GM18907 (cell line): ENCODE measurements at regions not wholly inside any gene's neighbourhood (a gene's known extent, or its start where the extent isn't known, plus 50 kb on each side); places are given as distances from the start of the nearest gene placed in this dataset.
"Not testable (repeated sequence)": the region's sequence is repeated elsewhere in the genome, so short reads cannot be mapped to it uniquely, and the experiment has no call there.

ENCODE experiments used
- ATAC-seq: cut with Tn5 transposase; IDR thresholded peaks from one replicate; pipeline ENCODE4 v1.9.1; 2021; ENCODE audit warnings: mild to moderate bottlenecking, moderate library complexity; ENCODE audit not compliant: unreplicated experiment

DNA sequence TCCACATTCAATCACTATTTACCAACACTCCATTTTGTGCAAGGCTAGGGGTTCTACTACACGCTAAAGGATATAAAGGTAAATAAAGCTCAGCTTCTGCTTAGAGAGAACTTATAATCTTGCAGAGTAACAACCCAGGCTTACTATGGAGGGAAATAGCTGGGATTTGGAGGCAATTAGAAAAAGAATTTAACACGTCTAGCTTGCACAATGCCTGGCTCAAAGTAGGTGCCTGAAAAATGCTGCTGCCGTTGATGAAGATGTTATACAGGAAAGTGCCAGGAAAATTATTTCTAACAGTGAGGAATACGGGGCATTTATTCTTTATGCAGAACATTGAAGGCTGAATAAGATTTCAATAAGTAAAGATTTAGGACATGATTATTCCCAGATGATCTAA is 214.2 kb downstream of the KITLG start:
- no peak for ATAC-seq

DNA sequence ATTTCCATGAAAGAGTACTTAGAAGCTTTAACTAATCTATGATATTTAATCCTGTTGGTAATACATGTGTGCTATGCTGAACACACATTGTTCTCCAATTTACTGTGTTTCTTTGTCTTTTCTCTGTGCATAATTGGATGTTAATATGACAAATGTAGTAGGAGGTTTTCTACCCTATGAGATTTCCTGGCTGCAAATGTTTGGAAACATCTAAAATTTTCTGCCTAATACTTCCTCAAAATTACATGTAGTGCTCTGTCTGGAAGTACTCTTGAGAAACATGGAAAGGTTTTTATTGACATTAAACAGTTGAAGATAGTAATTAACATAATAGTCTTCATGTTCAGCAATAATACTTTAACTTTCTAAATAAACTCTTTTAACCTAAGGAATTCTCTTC is 213.0 kb downstream of the KITLG start:
- no peak for ATAC-seq

DNA sequence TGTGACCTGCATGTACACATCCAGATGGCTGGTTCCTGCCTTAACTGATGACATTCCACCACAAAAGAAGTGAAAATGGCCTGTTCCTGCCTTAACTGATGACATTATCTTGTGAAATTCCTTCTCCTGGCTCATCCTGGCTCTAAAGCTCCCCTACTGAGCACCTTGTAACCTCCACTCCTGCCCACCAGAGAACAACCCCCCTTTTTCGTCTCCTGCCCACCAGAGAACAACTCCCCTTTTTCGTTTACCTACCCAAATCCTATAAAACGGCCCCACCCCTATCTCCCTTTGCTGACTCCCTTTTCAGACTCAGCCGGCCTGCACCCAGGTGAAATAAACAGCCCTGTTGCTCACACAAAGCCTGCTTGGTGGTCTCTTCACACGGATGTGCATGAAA is 212.2 kb downstream of the KITLG start:
- ATAC-seq, result not testable (repeated sequence)

DNA sequence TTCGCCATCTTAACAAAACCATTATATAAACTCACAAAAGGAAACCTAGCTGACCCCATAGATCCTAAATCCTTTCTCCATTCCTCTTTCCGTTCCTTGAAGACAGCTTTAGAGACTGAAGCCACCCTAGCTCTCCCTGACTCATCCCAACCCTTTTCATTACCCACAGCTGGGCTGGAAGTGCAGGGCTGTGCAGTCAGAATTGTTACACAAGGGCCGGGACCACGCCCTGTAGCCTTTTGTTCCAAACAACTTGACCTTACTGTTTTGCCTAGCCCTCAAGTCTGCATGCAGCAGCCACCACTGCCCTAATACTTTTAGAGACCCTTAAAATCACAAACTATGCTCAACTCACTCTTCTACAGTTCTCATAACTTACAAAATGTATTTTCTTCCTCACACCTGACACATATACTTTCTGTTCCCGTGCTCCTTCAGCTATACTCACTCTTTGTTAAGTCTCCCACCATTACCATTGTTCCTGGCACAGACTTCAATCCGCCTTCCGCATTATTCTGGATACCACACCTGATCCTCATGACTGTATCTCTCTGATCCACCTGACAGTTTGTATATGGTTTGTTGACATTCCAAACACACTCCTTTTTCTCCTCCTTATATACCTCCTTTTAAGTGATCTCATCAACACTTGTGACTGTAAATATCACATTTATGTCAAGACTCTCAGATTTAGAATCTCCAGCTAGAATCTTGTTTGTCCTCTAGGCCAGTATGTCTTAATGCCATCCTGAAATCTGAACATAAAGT is 208.7 kb downstream of the KITLG start:
- no peak for ATAC-seq

DNA sequence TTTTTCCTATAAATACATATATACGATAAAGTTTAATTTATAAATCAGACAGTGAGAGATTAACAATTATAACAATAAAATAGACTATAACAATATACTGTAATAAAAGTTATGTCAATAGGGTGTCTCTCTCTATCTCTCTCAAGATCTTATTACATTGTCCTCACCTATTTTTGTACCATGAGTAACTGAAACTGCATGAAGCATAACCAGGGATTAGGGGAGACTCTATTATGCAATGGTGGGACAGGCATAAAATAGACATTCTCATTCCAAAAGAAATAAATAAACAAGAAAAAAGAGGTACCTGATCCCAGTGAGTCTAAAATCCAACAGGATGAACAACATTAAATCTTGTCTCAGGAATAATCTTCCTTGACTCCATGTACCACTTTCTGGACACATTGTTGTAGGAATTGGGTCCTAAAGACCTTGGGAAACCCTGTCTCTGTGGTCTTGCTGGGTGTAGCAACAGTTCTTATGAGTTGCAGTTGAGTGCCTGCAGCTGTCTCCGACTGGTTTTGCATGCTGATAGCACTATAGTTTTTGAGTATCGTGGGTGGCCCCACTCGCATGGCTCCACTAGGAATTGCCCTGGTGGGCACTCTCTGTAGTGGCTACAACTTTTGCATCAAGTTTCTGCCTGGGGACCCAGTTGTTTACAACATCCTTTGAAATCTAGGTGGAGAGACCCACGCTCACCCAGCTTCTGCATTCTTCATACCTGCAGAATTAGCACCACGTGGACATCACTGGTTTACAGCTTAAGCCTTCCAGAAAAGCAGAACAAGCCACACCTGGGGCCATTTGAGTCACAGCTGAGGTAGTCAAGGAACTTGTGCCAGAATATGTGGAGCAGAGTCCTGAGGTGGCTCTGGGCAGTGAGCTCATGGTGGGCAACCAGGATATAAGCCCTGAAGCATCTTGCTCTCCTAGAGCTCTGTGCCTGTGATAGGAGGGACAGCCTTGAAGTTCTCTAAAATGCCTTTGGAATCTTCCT is 204.7 kb downstream of the KITLG start:
- ATAC-seq, result no peak

DNA sequence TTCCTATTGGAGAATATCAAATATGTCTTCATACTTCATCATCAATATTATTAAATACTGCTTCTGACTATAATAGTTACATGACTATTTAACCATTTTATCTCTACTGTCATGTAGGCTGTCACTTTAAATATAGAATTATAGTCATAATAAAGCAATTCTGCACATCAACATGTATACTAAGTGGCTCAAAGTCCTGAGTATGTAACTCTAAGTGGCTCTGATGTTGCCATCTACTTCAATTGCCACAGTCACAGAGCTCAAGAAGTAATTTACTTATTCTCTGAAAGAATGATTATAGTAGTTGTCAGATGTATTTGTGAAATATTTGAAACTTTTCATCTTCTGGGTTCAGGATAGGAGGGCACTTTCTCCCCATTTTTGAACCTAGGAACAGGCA is 202.3 kb downstream of the KITLG start:
- no peak for ATAC-seq

DNA sequence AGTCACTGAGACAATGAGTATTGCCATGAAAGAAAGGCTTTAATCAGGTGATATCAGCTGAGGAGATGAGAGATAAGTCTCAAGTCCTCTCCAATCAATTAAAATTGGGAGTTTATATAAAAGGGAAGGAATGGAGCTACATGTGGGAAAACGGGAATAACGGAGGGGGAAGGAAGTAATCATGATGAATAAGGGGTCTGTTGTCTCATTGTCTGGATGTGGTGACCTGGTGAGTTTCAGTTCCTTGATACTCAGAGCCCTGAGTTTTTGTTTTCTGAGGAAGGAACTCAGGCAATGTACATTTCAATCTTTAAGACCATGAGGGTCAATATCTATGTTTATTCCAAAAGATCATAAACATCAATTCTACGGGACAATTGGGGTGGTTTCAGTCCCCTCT is 198.8 kb downstream of the KITLG start:
- ATAC-seq, result no peak

DNA sequence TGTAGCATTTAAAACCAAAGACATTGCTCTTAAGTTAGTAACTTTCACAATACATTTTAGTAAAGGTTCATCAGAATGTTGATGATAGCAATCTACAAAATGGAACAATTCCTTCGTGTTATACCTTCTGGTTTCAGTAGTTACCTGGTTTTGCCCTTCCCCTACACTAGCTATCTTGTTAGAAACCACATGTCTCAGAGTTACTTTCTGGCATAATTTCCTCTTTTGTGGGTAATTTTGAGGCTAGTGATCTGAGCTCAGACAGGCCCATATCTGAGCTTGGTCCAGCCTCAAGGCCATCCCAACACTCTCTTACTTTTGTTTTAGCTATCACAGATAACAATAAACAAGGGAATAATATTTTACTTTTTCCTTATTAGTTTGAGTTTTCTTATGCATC is 196.9 kb downstream of the KITLG start:
- no peak for ATAC-seq

DNA sequence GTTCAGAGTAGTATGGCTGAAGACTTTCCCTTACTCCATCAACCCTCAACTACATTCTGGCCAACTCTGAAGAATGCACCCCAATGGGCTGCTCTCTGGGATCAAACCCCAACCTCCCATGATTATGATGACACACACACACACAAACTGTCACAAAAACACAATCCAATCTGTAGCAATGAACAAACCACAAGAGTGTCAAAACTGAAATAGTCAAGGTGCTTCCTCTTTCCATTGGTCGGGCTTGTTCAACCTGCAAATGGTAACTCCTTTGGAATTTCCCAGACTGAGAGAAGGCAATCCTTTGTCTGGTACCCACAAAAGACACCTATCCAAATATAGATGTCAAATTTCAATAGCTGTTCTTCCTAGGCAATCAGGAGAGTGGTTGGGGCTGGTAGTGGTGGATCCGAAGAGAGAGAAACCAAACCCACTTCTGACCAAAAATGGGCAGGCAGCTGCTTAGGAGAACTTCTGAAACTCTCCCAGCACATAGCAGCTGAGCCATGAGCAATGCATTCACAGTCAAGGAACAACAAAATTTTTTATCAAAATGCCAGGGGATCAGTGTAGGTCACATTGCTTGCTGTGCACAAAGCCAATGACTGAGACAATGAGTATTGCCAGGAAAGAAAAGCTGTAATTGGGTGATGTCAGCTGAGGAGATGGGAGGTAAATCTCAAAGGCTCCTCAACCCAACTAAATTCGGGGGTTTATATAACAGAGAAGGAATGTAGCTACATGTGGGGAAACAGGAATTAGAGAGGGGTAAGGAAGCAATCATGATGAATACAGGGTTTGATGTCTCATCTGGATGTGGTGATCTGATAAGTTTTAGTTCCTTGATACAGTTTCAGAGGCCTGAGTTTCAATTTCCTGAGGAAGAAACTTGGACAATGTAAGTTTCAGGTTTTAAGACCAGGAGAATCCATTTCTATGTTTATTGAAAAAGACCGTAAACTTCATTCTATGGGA is 191.4 kb downstream of the KITLG start:
- ATAC-seq, result peak; percentile 38

DNA sequence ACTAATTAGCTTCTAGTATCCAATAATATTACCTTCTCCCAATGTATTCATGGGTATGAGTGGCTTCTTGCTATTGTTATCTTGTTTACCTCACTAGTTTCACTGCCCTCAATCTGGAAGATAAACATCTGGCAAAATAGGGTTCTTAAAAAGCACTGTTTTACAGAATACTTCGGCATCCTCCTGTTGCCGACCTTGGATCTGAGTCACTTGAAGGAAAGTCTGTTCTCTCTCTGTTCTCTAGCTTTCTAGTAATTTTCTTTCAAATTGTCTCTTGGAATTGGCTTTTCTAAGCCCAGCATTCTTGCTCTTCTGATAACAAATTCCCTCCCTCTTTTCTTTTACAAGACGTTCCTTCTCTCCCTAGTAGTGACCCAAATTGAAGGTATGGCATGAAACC is 189.5 kb downstream of the KITLG start:
- no peak for ATAC-seq

DNA sequence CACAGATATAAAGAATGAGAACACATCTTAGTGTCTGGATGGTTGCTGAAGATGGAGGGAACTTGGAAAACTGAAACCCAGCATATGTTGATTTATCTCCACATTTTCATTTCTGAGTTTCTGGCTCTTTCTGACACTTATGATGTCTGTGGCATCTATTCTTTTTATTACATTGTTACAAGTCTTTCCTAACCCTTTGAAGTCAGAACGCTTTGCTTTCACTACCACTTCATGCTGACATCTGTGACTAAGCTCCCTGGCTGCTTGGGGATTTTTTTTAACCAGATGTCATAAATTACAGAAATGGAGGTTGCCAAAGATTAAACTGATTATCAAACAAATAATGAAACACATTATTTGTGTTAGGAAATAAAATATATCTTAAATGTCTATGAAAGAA is 188.7 kb downstream of the KITLG start:
- peak; percentile 51 for ATAC-seq

DNA sequence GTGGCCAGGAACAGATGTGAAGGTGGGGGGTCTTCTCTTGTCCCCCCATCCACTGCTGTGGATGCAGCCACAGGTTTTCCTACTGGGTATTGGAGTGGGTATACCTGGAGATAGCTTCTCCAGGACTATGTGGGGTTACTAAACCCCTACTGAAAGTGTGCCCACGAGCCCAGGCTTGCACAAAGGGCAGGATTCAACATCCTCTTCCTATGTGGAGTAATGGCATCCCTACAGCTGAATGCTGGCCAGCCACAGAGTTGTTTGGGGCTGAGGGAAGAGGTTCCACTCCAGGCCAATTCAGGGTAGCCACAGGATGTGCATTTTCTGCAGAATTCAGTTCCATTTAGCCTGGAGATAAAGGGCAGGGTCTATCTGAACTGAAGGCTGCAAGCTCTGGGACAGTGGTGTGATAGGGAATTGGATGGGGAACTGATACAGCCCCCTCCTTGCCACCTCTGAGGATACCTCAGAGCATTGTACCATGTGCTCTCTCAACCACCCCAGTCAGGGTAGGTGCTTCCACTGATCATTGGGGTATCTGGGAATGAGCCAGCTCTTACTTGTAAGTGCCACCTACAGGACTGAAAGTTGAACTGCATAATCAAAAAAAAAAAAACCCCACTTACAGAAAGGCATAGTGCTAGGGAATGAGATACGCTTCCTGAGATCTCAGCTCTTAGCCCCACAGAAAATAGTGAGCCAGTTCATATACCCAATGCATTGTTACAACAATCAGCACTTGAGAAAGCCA is 187.1 kb downstream of the KITLG start:
- peak; percentile 53 for ATAC-seq

DNA sequence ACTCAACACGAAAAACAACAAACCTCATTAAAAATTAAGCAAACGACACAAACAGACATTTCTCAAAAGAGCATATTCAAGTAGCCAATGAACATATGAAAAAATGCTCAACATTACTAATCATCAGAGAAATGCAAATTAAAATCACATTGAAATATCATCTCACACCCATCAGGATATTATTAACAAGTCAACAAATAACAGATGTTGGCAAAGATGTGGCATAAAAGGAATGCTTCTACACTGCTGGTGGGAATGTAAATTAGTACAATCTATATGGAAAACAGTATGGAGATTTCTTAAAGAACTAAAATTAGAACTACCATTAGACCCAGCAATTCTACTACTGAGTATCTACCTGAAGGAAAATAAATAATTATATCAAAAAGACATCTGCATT is 182.2 kb downstream of the KITLG start:
- ATAC-seq, result no peak

DNA sequence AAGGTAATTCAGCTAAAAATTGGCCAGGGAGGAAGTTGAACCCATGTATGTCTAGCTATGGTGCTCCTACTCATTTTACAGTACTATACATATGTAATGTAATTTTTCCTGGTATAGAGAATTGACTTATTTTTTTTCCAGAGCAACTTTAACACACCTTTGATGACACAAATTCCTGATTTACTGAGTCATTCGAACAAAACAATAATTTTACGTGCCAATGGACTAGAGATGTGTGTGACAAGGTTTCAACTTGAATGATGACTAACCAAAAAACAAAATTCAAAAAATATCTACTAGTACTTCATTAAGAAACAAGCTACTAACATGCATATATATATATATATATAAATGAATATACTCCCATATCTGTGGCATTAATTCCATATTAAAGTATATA is 180.5 kb downstream of the KITLG start:
- ATAC-seq, result no peak

DNA sequence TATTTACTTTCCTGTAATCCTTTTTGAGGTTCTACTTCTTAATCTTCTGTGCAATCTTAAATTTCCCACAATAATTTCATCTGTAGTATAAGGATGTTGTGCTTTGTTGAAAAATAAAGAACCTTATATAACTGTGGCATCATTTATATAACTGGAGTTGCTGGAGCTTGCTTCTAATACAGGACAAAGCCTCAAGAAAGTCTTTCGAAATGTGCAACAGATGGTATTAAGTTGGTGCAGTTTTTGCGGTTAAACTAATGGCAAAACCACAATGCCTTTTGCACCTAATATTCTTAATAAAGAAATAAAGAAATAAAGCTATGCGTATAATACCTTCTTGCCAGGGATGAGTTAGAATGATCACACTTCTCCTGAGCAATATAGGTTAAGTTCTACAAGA is 180.0 kb downstream of the KITLG start:
- no peak for ATAC-seq

DNA sequence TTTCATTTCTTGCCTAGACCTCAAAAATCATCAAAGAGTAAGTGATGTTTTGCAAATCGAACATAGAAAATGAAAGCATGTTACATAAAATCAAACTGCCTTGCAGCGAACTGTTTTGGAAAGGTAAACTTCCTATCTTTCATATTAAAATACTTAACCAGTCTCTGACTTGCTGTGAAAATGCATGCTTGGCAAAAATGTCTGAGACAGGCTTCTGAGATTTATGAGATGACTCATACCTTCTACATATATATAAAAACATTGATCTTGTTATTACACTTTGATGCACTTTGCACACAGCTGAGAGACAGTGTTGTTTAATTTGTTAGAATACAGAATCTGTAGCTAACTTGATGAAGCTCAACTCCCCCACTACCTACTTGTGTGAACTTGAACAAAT is 179.1 kb downstream of the KITLG start:
- ATAC-seq, result no peak

DNA sequence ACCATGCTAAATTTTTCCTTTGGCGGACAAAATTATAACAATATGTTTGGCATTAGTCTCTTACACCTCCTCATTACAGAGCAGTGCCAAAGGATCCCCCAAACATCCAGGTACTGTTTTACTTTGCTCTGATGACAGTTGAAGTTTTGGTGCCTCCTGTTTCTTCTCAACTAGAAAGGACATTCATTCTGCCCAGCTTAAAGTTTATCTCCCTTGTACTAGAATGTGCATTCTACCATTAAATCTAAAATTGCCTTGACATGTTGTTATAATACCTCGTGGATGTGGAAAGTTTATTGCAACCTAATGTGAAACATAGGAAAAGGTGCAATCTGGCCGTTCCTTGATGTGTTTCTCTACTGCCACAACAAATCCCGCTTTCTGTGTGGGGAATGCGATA is 173.4 kb downstream of the KITLG start:
- no peak for ATAC-seq

DNA sequence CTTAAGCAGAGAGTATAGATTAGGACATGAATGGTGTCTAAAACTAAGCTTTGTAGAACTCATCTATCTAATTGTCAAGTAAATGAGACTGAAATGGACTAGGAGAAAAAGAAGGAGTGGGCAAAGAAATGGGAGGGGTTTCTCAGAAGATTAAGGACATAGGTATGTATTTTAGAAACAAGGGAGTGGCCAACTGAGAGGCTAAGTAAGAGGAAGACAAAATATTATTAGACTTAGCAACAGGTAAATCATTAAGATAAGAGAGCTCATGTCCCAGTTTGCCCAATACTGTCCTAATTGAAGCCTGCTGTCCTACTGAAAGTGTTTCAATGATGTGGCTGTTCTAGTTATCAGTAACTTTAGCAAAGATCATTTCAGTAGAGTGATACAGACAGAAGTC is 171.4 kb downstream of the KITLG start:
- ATAC-seq, result no peak

DNA sequence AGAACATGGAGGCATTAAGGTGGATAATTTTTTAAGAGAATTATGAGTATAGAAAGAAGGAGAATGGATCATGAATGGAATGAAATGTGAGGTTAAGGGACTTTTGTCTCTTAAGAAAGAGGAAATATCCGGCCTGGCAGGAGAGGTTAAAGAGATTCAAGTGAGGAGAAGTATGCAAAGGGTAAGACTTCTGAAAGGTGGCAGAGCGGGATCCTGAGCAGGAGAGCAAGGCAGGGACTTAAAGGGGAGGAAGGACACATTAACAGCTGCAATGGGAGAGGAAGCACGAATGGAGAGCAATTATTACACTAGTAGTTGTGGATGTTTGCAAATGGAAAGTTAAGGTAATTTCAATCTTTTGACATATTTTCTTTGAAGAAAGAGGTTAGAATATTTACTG is 171.0 kb downstream of the KITLG start:
- ATAC-seq, result no peak

DNA sequence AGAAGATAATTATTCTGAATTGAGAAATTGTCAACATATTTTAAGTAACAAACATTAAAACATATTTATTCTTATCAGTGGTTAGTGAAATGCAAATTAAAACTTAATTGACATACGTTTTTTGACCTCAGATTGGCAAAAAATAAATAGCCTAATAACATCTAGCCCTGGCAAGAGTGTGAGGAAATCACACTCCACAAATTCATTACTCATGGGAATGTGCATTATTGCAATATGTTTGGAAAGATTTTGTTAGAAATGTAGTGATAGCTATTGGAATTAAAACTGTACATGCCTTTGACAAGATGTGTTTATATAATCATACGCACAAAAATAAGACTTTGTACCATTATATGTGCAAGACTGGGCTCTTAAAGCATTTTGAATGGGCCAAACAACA is 168.6 kb downstream of the KITLG start:
- ATAC-seq, result no peak
